H1 (cell line): ENCODE measurements at regions not wholly inside any gene's neighbourhood (a gene's known extent, or its start where the extent isn't known, plus 50 kb on each side); places are given as distances from the start of the nearest gene placed in this dataset.

ENCODE experiments used
- TF ChIP-seq, protein P1 (sequence below): fragments of 300-600 bp; sonication (generic); IDR thresholded peaks from 2 replicates; pipeline ENCODE4 v1.7.1; 2012; ENCODE audit warnings: low read length, moderate library complexity, mild to moderate bottlenecking, inconsistent platforms; ENCODE audit not compliant: insufficient replicate concordance

- TF ChIP-seq, protein P1, sequence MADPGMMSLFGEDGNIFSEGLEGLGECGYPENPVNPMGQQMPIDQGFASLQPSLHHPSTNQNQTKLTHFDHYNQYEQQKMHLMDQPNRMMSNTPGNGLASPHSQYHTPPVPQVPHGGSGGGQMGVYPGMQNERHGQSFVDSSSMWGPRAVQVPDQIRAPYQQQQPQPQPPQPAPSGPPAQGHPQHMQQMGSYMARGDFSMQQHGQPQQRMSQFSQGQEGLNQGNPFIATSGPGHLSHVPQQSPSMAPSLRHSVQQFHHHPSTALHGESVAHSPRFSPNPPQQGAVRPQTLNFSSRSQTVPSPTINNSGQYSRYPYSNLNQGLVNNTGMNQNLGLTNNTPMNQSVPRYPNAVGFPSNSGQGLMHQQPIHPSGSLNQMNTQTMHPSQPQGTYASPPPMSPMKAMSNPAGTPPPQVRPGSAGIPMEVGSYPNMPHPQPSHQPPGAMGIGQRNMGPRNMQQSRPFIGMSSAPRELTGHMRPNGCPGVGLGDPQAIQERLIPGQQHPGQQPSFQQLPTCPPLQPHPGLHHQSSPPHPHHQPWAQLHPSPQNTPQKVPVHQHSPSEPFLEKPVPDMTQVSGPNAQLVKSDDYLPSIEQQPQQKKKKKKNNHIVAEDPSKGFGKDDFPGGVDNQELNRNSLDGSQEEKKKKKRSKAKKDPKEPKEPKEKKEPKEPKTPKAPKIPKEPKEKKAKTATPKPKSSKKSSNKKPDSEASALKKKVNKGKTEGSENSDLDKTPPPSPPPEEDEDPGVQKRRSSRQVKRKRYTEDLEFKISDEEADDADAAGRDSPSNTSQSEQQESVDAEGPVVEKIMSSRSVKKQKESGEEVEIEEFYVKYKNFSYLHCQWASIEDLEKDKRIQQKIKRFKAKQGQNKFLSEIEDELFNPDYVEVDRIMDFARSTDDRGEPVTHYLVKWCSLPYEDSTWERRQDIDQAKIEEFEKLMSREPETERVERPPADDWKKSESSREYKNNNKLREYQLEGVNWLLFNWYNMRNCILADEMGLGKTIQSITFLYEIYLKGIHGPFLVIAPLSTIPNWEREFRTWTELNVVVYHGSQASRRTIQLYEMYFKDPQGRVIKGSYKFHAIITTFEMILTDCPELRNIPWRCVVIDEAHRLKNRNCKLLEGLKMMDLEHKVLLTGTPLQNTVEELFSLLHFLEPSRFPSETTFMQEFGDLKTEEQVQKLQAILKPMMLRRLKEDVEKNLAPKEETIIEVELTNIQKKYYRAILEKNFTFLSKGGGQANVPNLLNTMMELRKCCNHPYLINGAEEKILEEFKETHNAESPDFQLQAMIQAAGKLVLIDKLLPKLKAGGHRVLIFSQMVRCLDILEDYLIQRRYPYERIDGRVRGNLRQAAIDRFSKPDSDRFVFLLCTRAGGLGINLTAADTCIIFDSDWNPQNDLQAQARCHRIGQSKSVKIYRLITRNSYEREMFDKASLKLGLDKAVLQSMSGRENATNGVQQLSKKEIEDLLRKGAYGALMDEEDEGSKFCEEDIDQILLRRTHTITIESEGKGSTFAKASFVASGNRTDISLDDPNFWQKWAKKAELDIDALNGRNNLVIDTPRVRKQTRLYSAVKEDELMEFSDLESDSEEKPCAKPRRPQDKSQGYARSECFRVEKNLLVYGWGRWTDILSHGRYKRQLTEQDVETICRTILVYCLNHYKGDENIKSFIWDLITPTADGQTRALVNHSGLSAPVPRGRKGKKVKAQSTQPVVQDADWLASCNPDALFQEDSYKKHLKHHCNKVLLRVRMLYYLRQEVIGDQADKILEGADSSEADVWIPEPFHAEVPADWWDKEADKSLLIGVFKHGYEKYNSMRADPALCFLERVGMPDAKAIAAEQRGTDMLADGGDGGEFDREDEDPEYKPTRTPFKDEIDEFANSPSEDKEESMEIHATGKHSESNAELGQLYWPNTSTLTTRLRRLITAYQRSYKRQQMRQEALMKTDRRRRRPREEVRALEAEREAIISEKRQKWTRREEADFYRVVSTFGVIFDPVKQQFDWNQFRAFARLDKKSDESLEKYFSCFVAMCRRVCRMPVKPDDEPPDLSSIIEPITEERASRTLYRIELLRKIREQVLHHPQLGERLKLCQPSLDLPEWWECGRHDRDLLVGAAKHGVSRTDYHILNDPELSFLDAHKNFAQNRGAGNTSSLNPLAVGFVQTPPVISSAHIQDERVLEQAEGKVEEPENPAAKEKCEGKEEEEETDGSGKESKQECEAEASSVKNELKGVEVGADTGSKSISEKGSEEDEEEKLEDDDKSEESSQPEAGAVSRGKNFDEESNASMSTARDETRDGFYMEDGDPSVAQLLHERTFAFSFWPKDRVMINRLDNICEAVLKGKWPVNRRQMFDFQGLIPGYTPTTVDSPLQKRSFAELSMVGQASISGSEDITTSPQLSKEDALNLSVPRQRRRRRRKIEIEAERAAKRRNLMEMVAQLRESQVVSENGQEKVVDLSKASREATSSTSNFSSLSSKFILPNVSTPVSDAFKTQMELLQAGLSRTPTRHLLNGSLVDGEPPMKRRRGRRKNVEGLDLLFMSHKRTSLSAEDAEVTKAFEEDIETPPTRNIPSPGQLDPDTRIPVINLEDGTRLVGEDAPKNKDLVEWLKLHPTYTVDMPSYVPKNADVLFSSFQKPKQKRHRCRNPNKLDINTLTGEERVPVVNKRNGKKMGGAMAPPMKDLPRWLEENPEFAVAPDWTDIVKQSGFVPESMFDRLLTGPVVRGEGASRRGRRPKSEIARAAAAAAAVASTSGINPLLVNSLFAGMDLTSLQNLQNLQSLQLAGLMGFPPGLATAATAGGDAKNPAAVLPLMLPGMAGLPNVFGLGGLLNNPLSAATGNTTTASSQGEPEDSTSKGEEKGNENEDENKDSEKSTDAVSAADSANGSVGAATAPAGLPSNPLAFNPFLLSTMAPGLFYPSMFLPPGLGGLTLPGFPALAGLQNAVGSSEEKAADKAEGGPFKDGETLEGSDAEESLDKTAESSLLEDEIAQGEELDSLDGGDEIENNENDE = no peak
- TF ChIP-seq, all 59 proteins: peak for 0
These were observed 224.9 kb downstream of the TANC2 start (continued) for GRCh38 chr17:63190821-63191370.
